Epithelial cell of proximal tubule (primary cell): ENCODE measurements at regions not wholly inside any gene's neighbourhood (a gene's known extent, or its start where the extent isn't known, plus 50 kb on each side); places are given as distances from the start of the nearest gene placed in this dataset.
"Not testable (repeated sequence)": the region's sequence is repeated elsewhere in the genome, so short reads cannot be mapped to it uniquely, and the experiment has no call there.

ENCODE experiments used
- DNase-seq: peaks from one replicate; pipeline ENCODE4 v3.0.0-alpha.2; 2011; ENCODE audit warnings: low read depth
- H3K4me3 ChIP-seq: 2 replicates; pipeline ENCODE4 v1.5.1; 2011; ENCODE audit warnings: low read depth, mild to moderate bottlenecking, low read length
- TF ChIP-seq, protein P1 (sequence below): conservative IDR thresholded peaks from 2 replicates; pipeline ENCODE4 v1.5.1; 2012; ENCODE audit warnings: low read depth, mild to moderate bottlenecking, low read length

DNA sequence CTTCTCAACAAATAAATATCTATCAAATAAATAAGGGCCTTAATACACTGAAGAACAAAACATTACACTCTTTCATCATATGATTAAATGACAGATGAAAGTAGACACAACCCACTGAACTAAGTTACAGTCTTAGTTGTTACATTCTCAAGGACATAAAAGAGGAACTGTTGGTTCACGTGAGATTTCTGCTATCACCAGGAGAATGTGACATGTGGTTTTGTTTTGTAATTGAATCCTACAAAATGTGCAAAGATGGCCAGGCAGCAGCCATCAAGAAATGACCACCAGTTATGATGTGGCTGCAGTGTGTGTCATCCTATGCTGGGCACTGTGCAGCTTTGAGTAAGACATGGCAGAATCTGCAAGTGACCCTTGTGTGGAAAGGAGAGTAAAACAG is 310.6 kb upstream of the PIK3C3 start:
- no peak for DNase-seq
- H3K4me3 ChIP-seq, result no peak overlapping the region
- TF ChIP-seq, protein P1, sequence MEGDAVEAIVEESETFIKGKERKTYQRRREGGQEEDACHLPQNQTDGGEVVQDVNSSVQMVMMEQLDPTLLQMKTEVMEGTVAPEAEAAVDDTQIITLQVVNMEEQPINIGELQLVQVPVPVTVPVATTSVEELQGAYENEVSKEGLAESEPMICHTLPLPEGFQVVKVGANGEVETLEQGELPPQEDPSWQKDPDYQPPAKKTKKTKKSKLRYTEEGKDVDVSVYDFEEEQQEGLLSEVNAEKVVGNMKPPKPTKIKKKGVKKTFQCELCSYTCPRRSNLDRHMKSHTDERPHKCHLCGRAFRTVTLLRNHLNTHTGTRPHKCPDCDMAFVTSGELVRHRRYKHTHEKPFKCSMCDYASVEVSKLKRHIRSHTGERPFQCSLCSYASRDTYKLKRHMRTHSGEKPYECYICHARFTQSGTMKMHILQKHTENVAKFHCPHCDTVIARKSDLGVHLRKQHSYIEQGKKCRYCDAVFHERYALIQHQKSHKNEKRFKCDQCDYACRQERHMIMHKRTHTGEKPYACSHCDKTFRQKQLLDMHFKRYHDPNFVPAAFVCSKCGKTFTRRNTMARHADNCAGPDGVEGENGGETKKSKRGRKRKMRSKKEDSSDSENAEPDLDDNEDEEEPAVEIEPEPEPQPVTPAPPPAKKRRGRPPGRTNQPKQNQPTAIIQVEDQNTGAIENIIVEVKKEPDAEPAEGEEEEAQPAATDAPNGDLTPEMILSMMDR, result no peak

DNA sequence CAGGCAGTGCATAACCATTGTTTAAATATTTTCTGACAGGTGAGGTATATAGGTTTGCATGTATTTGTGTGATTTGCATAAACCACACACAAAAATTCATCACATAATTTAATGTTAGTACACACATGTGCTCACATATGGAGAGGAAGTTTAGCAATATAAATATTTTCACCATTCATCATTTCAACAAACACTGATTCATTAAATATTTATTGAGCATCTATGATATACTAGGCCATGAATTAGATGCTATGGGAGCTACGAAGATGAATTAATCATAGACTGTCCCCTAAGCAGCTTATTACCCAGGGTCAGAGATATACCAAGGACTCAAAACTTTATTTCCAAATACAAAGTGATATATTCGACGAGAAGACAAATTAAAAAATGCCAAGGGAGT is 311.6 kb upstream of the PIK3C3 start:
- DNase-seq, result no peak
- TF ChIP-seq, protein P1, result no peak

DNA sequence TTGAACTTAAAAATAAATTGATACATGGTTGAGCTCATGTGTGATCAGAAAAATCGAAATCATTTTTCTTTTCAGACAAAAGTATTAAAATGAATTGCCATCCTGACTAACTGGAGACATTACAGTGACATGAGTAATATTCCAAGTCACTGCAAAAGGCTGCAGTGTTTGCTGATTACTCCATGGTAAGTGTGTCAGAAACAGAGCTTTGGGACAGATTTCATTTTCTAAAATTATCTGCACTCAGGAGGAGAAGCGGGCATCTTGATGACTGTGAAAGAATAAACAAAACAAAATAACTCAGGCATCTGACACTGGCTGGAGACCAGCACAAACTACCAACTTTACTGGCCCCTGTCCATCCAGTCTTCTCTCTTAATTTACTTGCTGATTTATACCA is 312.3 kb upstream of the PIK3C3 start:
- H3K4me3 ChIP-seq, result no peak overlapping the region
- TF ChIP-seq, protein P1, result no peak
- no peak for DNase-seq

More for the DNA sequence above, 311.6 kb upstream of the PIK3C3 start:
- H3K4me3 ChIP-seq, result no peak overlapping the region

DNA sequence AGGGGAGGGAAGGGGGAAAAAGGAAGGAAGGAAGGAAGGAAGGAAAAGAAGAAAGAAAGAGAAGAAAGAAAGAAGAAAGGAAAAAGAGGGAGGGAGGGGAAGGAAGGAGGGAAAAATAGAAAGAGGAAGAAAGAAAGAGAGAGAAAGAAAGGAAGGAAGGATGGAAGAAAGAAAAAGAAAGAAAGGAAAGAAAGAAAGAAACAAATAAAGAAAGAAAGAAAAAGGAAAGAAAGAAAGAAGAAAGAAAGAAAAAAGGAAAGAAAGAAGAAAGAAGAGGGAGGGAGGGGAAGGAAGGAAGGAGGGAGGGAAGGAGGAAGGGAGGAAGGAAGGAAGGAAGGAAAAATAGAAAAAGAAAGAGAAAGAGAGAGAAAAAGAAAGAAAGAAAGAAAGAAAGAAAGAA is 315.8 kb upstream of the PIK3C3 start:
- DNase-seq, result no peak
- TF ChIP-seq, protein P1, result no peak
- H3K4me3 ChIP-seq, result no peak overlapping the region

DNA sequence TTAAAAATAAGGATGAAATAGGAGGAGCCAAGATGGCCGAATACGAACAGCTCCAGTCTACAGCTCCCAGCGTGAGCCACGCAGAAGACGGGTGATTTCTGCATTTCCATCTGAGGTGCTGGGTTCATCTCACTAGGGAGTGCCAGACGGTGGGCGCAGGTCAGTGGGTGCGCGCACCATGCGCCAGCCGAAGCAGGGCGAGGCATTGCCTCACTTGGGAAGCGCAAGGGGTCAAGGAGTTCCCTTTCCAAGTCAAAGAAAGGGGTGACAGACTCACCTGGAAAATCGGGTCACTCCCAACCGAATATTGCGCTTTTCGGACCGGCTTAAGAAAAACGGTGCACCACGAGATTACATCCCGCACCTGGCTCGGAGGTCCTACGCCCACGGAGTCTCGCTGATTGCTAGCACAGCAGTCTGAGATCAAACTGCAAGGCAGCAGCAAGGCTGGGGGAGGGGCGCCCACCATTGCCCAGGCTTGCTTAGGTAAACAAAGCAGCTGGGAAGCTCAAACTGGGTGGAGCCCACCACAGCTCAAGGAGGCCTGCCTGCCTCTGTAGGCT is 323.2 kb upstream of the PIK3C3 start:
- DNase-seq, H3K4me3 ChIP-seq: not testable (repeated sequence)

DNA sequence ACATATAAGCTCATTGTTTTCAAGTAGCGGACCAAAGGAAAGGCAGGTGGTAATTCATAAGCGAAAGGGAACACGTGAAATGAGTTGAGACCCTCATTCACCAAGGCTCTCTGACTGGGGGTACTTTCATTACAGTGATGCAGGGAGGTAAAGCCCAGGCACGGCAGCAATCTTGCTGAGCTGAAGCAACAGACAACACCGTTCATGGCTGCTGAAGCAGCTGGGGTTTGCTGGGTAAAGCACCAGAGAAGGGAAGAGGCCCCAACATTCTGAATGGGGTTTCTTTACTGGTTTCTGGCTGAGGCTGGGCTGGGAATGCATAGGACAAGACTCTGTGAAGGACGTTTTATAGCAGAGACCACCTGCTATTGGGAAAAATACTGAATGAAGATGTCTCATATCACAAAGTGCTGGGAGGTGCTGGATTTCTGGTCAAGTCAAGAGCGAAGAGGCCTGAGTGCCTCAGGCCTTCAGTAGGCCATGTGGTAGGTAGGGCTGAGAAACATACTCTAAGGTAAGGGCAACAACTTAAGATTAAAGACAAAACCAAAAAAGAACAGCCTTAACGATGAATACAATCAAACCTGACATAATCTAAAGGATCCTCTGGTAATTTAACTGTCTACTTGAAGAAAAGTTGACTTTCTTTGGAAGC is 324.7 kb upstream of the PIK3C3 start:
- DNase-seq, result no peak
- TF ChIP-seq, protein P1, result no peak
- no peak overlapping the region for H3K4me3 ChIP-seq

DNA sequence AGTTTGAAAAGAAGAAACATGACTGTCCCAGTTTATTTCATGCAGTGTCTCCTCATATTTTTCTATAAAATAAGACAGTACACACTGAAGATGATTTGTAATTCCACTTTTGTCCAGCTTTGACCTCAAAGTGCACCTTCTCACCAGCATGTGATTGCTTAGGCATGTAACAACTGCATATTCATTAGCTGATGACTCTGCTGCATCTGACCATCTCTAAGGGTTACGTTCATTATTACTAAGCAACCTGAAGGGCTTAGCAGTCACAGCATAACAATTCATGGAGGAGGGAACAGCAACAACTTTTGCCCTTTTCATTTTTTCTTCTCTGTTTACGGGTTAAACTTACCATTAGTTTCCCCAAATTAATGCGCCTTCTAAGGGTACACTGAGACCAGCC is 330.6 kb upstream of the PIK3C3 start:
- DNase-seq, result peak; percentile 12
- no peak overlapping the region for H3K4me3 ChIP-seq
- TF ChIP-seq, protein P1, result no peak
